HG02763 (cell line): ENCODE measurements at regions not wholly inside any gene's neighbourhood (a gene's known extent, or its start where the extent isn't known, plus 50 kb on each side); places are given as distances from the start of the nearest gene placed in this dataset.

Source experiments
- ATAC-seq: cut with Tn5 transposase; IDR thresholded peaks from one replicate; pipeline ENCODE4 v1.9.1; 2021; ENCODE audit warnings: mild to moderate bottlenecking, moderate library complexity; ENCODE audit not compliant: unreplicated experiment

DNA sequence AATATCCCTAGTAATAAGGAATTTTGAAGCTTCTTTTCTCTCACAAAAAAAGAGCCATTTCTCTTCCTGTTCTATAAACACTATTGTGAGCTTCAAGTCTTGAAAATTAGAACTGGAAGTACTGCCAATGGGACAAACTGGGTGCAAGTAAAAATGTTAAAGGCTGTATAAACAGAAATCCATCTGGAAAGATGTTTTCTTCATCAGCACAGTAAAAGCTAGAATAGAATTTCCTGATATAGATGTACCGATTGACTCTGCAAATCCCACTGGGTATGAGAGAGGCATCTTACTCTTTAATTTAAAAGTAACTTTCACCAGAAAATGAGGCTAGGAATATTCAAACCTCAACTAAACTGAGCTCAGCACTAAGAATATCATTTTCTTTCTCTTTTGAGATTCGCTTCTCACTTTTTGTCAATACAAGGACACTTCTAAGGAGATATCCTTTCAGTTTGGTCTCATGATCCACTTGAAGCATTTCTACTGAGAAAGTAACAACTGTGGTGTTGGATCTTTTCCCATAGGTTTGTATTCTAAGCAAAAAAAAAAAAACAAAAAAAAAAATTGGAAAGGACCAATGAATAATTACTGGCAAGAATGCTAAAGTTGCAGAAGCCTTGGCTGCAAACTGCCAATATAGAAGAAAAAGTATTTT, 169.0 kb upstream of the PRDM1 start:
- no peak for ATAC-seq

DNA sequence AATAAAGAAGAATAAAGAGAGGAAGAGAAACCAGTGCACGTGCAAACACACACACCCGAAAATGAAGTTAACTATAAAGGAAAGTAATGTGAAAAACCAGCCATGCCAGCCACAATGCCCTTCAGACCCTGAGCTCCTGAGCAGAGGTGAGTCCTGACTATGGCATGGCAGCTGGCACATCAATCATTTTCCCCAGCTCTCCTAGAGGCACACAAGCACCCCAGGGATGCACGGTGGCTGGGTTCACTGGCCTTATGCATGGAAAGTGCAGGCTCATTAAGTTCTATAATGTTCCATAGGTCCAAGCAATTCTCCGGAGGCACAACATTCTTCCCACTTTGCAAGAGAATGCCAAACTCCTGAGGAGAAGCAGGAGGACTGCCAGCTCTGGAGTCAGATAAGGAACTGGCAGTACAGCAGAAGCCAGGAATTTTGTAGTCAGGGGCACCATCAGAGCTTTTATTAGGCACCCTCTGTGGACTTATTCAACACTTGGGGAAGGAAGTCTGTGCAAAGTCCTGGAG, 175.0 kb upstream of the PRDM1 start:
- no peak for ATAC-seq

DNA sequence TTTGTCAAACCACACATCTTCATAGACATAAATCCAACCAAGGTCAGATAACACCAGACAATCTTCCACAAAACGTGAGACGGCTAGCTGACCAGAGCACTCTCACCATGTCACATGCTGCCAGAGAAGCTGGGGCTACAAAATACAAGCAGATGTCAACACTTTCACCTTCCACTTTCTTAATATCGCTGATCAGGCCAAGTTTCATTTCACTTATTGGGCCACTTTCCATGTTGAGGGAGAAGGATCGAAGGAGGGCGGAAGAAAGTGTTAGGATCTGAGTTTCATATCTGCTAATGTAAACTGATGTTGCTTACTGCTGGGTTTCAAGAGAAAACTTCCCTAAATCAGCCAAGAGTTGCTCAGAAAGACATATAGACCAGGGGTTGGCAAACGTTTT, 177.0 kb upstream of the PRDM1 start:
- no peak for ATAC-seq

DNA sequence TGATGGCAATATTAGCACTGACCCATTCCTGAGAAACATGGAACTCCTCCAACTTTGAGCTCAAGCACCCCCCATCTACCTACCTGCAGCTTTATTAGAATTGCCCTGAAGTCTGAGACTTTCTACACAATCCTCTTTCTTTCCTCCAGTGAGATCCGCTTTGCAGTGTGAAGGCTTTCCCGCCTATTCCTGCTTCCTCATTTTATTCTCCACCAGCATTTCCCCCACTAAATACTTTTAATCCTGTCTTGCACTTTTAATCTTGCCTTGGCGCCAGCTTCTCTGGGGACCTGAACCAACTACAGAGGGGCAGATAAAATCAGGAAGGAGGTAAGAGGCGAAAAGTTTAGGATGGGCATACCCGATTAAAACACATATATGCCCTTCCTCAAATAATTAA, 178.1 kb upstream of the PRDM1 start:
- ATAC-seq = no peak

DNA sequence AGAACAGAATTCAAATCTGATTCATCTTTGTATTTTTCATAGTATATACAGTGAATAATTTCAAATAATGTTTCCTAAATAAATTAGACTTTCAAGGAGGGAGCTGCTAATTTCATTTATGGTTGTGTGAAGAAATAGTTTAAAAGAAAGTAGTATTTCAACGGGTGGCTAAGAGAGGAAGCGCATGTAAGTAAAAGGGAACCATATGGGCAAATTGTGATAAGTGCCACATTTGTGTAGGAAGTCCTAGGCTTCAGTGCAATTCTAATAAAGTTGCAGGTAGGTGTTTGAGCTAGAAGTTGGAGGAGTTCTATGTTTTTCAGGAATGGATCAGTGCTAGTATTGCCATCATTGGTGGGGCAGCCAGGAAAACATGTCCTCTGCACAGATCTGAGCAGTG, 178.8 kb upstream of the PRDM1 start:
- ATAC-seq = no peak

DNA sequence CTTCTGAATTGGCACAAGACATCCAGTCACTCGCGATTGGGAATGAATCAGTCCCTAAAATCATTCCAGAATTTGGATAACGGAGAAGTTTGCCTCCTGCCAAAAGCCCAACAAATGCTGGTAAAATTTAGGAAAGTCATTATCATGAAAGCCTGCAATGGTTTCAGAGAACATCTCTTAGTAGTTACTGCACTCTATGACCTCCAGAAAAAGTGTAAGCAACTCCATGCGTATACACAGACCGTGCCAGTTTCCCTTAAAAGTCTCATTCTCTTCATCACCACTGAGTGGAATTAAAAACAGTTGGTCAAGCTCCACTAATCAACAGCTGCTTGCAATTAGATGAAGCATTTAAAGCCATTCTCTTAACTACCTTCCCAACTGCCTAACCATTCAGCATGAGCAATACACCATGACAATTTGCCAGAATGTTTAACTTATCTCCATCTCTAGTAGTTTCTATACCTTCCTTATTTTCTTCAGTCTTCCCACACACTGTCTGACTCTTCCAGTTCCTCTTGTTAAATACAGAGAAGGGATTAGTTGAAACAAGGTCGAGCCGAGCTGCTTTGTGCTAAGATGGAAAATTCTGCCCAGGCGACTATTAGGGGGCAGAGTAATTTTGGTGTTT, 183.6 kb upstream of the PRDM1 start:
- no peak for ATAC-seq

DNA sequence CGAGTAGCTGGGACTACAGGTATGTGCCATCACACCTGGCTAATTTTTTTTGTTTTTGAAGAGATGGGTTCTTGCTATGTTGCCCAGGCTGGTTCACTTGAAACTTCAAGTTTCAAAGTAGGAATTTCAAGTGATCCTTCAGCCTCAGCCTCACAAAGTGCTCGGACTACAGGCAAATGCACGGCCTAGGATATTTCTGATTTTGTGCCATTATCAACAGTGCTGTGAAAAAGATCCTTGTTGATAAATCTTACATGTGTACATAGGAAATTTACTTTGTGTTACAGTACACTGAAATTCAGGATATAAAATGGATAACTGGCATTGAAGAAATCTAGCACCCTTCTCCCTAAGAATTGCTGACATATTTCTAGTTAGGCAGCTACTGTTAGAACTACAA, 184.6 kb upstream of the PRDM1 start:
- no peak for ATAC-seq

DNA sequence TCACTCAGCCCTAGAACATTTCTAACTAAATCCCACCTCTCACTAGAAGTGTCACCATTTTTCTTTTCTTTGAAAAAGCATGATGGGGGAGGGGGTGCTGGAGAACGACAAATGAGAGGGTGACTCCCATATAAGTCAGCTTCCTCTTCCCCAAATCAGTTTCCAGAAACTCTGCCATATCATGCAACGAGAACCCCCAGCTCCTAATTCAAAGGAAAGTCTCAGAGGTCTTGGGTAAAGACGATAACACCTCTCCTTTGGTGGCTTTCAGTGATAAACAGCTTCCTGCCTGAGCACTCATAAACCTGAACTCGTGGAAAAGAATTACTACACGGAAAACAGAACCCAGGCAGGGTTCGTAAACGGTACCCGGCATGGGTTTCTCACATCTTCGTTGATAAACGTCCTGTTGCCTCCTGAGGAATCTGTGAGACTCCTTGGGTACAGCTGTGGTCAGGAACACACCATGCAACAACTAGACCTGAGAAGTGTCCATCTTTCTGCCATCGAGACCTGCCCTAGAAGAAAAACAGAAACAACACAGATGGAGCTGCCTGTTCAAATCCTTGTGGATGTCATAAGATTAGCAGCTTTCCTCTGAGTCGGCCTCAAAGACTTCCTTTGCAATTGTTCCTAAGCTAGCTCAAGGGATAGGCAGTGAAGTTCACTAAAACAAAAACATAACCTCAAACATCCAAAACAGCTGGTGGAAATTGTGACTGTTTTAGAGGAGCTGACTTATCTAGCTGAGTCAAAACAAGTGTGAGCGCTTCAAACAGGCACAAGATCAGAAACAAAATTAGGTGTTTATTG, 185.8 kb upstream of the PRDM1 start:
- ATAC-seq = no peak

DNA sequence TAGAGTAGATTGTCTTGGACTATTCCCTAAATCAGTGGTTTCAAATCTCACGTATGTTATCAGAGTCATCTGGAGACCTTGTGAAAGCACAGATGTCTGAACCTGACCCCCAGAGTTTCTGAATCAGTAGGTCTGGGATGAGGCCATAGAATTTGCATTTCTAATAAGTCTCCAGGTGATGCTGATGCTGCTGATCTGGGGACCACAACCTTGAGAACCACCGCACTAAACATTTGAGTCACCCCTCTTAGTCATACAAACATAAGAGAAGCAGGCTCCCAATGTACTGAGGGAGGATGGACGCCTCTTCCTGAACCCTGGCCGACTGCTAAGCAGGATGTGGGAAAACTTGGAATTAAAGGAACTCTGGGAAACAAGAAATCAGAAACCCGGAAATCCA, 187.8 kb upstream of the PRDM1 start:
- ATAC-seq = peak; percentile 72

DNA sequence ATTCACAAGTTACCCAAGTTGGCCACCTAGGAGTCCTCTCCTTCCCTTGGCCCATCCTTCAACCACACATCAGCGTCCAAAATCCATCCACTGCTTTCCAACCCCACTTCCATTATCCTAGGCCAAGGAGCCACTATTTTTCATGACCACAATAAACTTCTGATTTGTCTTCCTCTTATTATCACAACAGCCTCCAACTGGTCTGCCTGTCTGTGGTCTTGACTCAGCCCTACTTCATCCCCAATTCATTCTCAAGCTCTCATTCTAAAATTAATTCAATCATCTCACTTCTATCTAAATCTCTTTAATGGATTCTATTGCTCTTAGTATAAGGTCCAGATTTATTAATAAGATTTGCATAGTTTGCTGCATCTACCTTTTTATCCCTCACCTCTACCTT, 189.0 kb upstream of the PRDM1 start:
- no peak for ATAC-seq

DNA sequence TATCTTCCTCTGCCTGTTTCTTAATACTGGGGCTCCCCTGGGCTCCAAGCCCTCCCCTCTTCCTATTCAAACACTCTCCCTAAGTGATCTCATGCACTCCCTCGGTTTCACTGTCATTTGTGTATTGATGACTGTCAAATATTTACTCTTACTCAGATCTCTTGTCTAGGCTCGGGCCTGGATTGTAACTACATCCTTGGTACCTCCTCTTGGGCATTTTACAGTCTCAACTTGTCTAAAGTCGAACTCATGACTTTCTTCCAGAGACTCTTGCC, 189.4 kb upstream of the PRDM1 start:
- ATAC-seq = no peak

DNA sequence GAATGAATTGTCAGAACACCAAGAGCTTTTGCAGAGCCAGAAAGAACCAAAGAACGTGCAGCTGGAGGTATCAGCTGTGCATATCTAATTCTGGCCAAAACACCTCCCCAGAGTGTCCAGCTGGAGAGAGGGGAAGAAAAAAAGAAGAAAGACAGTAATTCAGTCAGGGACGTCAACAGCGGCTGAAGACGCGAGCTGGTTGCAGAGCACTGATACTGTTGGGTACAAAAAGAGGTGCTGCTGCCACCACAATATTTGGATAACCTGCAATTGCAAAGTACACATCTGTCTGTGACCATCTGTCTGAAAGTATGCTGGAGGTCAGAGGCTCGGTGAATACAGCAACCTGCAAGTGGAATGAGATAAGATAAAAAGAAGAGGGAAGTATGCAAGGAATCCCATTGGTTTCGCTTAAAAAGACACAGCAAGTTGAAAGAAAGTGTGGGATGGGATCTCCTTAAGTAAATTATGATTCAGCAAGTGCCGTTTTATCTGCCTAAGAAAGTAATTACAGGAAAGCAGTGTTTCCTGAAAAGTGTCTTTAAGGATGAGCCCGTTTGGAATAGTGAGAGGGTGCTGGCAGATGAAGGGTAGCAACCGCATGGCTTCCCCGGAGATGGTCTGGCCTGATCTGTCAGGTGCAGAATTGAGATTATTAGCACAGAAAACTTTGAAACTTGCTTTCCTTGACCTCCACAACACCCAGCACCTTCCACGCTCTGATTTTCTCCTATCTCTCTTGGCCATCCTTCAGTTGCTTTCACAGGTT, 189.9 kb upstream of the PRDM1 start:
- ATAC-seq = peak; percentile 32

DNA sequence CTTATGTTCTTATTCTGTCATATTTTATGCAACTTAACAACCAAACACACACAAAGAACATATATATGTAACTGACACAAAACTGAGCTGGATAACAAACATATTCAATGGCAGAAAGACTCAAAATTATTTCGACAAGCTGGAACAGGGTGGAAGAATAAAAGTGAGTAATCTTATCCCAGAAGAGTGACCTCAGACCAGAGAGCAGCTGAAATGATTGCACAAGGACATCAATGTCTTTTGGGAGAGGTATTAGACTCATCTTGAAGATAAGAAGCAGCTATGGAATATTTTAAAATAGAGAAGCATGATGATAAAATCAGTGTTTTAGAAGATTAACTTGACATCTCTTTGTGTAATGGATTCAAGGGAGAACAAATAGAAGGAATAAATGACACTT, 191.6 kb upstream of the PRDM1 start:
- no peak for ATAC-seq

DNA sequence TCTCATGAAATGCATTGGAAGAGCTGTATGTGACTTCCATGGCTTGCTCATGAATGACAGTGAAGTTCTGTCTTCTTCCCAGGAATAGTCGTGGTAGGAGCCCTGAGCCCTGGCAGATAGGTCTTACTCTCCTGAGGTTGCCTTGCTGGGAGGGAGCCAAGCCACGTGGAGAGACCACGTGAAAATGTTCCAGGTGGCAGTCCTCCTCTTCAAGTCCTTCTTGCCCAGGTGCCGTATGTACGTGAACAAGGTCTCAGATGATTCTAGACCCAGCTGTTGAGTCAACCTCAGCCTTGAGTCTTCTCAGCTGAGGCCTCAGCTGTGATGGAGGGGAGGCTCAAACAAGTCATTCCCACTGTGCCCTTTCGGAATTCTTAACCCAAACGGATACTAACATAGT, 192.4 kb upstream of the PRDM1 start:
- no peak for ATAC-seq

DNA sequence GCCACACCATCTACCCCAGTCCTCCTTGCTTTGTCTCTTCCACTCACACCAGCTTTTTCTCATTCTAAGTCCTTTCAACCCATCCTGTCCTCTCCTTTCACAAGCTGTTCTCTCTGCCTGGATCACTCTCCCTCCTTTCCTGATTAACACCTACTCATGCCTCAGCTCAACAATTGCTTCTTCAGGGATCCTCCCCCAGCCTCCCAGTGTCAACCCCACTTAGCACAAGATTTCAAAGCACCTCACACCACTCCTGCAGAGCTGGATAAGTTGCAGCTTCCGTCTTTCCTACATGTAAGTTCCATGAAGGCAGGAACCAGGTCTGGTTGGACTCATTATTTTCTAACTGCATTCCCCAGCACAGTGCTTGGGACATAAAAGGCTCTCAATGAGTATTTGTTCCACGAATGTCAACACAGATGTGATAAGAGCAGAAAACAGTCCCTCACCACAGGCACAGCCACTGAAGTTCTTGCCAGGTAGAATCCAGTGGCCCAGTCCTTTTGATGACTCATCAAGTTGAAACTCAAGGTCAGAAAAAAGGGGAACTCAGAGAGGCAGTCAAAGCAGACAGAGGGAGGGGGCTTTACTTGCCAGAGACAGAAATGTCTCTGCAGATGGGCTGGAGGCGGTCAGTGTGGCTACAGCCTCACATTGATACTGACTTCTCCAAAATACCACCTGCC, 193.4 kb upstream of the PRDM1 start:
- ATAC-seq = peak; percentile 84

DNA sequence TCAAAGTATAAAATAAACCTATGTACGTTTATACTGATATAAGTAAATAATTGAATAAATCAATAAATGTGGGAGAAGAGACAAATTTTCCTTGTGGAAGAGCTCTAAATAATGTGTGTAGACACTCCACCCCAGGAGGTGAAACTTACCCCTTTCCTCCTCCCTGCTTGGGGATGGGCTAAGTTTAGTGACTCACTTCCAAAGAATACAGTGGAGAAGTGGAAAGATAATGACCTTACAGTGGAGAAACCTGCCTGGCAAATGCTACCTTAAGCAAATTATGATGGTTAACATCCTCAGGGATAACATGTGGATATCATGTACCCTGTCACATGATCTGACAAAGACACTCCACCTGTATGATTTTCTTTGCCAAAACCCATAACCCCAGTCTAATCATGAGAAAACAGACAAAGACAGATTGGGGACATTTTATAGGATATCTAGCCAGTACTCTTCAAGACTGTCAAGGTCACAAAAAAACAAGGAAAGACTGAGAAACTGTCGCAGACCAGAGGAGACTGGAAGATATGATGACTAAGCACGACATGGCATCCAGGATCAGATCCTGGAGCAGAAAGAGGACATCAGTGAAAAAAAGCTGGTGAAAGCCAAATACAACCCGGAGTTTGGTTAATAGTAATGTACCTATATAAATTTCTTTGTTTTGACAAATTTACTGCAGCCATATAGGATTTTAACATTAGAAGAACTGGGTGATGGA, 195.5 kb upstream of the PRDM1 start:
- no peak for ATAC-seq

DNA sequence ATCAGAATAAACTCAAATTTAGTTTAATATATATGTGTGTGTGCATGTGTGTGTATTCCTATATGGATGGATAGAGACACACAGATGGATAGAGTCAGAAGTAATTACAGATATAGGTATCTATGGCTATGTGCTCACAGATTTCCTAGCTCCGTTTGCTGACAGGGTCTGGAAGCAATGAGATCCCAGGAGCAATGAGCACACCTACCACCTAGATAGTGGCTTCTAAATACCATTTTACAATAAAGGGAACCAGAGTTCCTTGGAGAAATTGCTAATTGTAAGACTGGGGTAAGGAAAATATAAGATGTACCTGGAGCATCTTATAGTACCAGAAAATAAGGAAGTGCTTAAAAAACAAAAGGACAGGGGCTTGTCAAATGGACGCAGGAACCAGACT, 196.2 kb upstream of the PRDM1 start:
- ATAC-seq = no peak

DNA sequence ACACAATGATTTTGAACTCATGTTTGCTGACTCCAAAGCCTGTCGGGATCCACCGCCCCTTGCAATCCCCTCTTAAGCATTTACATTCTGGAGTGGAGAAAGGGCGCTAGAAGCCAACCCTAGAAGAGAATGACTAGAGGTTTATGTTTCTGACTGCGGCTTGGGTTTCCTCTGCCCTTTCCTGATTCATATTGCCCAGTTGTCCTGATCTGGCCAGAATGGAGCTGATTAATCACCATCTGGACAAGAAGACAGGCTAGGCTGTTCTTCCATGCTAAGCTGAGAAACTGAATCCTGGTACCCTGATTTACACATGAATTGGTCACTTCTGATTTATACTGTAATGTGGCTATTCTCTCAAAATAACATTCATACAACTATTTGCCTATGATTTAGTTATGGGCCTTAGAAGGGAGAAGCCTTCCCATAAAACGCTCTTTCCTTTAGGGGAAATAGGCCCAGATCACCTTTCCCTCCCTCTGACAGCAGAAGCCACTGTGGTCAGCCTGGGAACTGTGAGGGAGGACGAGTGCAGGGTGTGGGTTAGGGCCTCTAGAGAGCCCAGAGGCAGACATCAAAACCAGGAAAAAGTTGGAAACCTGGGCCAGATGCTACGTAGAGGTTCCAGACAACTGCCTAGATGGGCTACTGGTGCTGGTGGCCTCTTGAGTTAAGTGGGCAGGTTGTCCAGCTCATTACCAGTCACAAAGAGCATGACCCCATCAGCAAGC, 199.2 kb upstream of the PRDM1 start:
- no peak for ATAC-seq

DNA sequence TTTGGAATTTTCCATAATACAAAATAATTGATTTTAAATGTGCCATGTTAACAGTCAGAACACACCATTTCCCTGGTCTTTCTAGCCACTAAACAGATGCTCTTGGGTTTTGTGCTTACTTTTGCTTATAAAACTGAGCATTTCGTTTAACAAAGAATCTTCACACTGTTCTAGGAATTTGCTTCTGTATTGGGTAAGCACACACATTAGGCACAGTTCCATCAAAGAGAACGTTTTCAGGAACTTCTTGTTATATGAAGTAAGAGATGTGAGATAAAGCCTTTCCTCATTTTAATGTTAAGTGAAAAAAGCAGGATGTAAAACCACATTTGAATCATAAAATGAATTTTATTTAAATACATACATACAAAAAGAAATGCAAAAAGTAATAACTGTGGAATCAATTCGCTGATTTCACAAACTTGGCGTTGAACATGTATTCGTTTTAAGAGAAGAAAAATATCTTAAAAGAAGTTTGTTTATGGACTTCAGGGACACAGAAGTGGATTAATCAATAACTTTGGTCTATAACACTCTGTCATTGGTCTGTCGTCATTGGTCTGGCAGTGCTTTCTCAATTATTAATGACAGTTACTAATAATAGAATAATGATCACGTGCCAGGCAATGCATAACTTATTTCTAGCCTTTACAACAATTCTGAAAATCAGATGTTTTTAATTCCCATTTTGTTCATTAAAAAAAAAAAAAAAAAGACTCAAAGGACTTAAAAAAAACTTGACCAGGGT, 199.9 kb upstream of the PRDM1 start:
- no peak for ATAC-seq
